Right atrium auricular region (tissue), 2 donors: ENCODE measurements at regions not wholly inside any gene's neighbourhood (a gene's known extent, or its start where the extent isn't known, plus 50 kb on each side); places are given as distances from the start of the nearest gene placed in this dataset.

Experiments used
- DNase-seq: peaks from one replicate; pipeline ENCODE4 v3.0.0-alpha.2; 2019; ENCODE audit warnings: low spot score
- H3K27ac ChIP-seq, 2 donors: fragments of 200-600 bp; sonication (generic); 1 replicate in 1 of 2; 2 replicates in 1 of 2; pipeline ENCODE4 v1.5.1; 2016 to 2019
- H3K27me3 ChIP-seq, 2 donors: fragments of 200-600 bp; sonication (generic); one replicate each; pipeline versions ENCODE4 v1.5.1 to v1.6.0; 2017 to 2019
- H3K36me3 ChIP-seq: fragments of 200-600 bp; sonication (generic); one replicate; pipeline ENCODE4 v1.5.1; 2016
- H3K4me1 ChIP-seq, 2 donors: fragments of 200-600 bp; sonication (generic); one replicate each; pipeline versions ENCODE4 v1.5.1 to v1.6.0; 2017 to 2019
- H3K4me3 ChIP-seq, 2 donors: fragments of 200-600 bp; sonication (generic); 1 replicate in 1 of 2; 2 replicates in 1 of 2; pipeline ENCODE4 v1.5.1; 2017 to 2019; ENCODE audit warnings: mild to moderate bottlenecking in 1 of 2, moderate library complexity in 1 of 2
- H3K9me3 ChIP-seq, 2 donors: fragments of 200-600 bp; sonication (generic); one replicate each; pipeline ENCODE4 v1.5.1; 2019
- TF ChIP-seq, protein P1 (sequence below), 2 donors: fragments of 200-600 bp; sonication (generic); IDR thresholded peaks; one replicate each; pipeline ENCODE4 v1.5.1; 2019; ENCODE audit warnings: antibody characterized with exemption in 2 of 2

DNA sequence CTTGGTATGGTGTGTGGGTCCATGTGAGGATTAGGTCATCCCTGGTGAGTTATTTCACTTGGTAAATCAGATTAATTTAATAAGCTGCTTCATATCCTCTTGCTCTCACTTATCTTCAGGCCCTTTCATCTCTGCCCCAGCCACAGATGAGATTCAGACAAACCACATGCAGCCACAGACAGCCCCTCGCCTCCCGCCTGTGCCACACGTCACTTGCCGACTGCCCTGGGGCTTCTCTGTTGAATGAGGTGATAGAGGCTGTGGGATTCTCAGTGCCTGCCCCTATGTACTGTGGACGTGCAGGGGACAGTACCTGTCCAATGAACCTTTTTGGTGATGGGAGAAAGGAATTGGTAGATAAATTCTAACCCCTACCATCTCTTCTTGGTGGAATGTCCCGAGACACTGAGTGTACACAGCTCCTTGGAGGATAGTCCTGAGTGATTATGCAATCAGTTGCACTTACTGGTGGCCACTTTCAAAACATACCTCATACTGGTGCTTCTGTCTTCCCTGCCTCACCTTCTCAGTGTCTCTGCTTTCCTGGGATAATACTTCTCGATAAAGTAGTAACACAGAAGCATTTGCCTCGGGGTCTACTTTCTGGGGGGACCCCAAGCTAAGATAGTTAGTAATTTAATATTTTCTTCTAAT lies 248.7 kb downstream of the TTC6 start:
- Histone ChIP-seq H3K4me3 (no peak overlapping the region), H3K9me3 (no peaks in the 10 kb centered on the region), H3K36me3 (no peaks in the 10 kb centered on the region), H3K27me3 (no peaks in the 10 kb centered on the region), H3K27ac (no peak overlapping the region), H3K4me1 (no peaks in the 10 kb centered on the region)
- TF ChIP-seq, protein P1, sequence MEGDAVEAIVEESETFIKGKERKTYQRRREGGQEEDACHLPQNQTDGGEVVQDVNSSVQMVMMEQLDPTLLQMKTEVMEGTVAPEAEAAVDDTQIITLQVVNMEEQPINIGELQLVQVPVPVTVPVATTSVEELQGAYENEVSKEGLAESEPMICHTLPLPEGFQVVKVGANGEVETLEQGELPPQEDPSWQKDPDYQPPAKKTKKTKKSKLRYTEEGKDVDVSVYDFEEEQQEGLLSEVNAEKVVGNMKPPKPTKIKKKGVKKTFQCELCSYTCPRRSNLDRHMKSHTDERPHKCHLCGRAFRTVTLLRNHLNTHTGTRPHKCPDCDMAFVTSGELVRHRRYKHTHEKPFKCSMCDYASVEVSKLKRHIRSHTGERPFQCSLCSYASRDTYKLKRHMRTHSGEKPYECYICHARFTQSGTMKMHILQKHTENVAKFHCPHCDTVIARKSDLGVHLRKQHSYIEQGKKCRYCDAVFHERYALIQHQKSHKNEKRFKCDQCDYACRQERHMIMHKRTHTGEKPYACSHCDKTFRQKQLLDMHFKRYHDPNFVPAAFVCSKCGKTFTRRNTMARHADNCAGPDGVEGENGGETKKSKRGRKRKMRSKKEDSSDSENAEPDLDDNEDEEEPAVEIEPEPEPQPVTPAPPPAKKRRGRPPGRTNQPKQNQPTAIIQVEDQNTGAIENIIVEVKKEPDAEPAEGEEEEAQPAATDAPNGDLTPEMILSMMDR (IDR thresholded peaks at IDR 0.05), result no peak
- no peak for DNase-seq

DNA sequence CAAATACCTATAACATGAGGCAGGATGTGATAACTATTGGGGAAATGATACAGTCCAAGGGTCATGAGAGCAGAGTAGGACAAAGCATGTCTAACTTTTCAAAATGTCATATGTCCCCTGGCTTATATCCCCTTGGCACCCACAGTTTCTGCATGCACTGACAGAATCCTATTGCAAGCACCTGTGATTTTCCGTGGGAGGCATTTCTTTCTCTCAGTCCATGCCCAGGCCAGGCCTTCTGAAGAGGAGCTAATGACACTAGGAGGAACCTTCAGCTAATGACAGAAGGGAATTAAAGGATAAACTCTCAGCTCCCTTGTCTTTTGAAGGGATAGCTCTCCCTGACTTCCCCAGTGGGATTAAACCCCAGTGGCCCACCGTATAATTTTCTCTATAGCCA lies 249.2 kb downstream of the TTC6 start:
- H3K27me3 ChIP-seq, result no peaks in the 10 kb centered on the region
- H3K4me3 ChIP-seq, result no peak overlapping the region
- DNase-seq, result no peak
- H3K4me1 ChIP-seq, result no peaks in the 10 kb centered on the region
- no peaks in the 10 kb centered on the region for H3K9me3 ChIP-seq
- no peaks in the 10 kb centered on the region for H3K36me3 ChIP-seq
- H3K27ac ChIP-seq, result no peak overlapping the region
- TF ChIP-seq, protein P1 (IDR thresholded peaks at IDR 0.05), result no peak

DNA sequence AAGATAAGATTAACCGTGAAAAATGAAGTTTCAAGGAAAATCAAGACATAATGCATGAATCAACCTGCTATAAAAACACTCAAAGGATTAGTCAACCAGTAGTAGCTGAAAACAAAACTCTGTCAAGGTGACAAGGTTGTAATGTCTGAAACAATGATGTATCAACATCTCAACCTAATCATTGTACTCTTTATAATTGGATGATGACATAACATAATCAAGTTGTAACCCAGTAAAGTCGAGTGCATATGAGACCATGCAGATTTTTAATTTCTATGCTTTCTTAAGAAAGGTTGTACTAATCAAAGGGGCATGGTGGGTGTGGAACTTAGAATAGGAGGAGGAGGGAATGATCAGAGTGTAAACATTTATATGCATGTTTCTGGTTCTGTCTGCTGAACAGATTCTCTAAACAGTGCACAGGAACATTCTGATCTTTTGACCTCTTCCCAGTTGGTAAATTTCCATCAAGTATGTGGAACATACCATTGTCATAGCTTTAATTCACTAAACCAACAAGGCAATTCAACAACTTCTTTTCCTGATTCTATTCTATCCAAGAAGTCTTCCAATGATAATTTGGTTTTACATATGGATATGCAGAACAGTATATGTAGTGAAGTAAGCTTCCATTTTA lies 253.7 kb downstream of the TTC6 start:
- Histone ChIP-seq H3K4me1 (no peaks in the 10 kb centered on the region), H3K9me3 (no peaks in the 10 kb centered on the region), H3K4me3 (no peak overlapping the region), H3K27ac (no peak overlapping the region), H3K36me3 (no peaks in the 10 kb centered on the region), H3K27me3 (no peaks in the 10 kb centered on the region)
- no peak for DNase-seq
- TF ChIP-seq, protein P1 (IDR thresholded peaks at IDR 0.05), result no peak

DNA sequence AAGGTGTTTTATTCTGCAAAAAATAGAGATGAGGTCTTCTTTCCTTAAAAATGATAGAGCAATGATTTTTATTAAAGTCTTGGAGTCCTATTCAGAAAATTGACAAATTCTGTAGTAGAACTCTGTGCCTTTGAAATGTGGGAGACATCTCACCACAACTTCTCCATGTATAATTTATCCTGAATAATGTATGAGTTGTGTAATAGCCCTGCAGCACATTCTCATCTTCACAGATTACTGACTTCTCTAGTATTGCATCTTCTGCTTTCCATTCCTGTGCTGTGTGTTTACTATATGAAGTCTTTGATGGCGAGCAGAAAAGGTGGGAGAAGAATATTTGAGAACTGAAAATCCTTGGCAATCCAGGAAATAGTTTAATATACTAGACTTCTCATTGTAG lies 255.6 kb downstream of the TTC6 start:
- Histone ChIP-seq H3K4me1 (no peaks in the 10 kb centered on the region), H3K4me3 (no peak overlapping the region), H3K27me3 (no peaks in the 10 kb centered on the region), H3K36me3 (no peaks in the 10 kb centered on the region), H3K27ac (no peak overlapping the region), H3K9me3 (no peaks in the 10 kb centered on the region)
- DNase-seq, result no peak
- TF ChIP-seq, protein P1 (IDR thresholded peaks at IDR 0.05), result no peak

DNA sequence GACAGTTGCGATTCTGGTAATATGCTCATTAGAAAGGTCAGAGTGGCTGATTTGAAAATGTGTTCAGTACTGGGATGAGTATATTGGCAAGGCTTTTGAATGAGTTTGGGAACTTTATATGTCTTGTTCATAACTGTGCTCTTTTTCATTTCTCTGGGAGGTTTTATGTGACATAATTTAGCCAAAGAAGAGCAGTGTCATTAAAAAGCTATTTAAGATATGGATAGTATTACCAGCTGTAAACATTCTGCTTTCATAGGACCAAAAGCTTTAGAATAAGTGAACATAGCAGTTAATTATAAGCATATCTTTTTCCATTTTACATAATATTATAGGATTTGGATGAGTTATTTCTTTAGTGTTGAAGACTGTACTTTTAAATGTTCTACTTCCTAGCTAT lies 260.4 kb downstream of the TTC6 start:
- Histone ChIP-seq H3K9me3 (no peaks in the 10 kb centered on the region), H3K4me1 (no peaks in the 10 kb centered on the region), H3K27ac (no peak overlapping the region), H3K36me3 (no peaks in the 10 kb centered on the region), H3K27me3 (no peaks in the 10 kb centered on the region), H3K4me3 (no peak overlapping the region)
- no peak for DNase-seq
- TF ChIP-seq, protein P1 (IDR thresholded peaks at IDR 0.05), result no peak
